D721Med (cell line): ENCODE measurements at regions not wholly inside any gene's neighbourhood (a gene's known extent, or its start where the extent isn't known, plus 50 kb on each side); places are given as distances from the start of the nearest gene placed in this dataset.

Source experiments
- DNase-seq: peaks from one replicate; pipeline ENCODE4 v3.0.0; 2011; ENCODE audit warnings: low spot score; ENCODE audit not compliant: insufficient read length
- FAIRE-seq: peaks from 2 replicates; lab custom pipeline; 2011; peaks lifted over from hg19 to GRCh38; lab: Jason Lieb, UNC
- CTCF ChIP-seq: IDR thresholded peaks from 2 replicates; pipeline ENCODE4 v1.5.1; 2012; ENCODE audit warnings: mild to moderate bottlenecking, control low read depth; ENCODE audit not compliant: insufficient read depth; ENCODE audit errors: missing control alignments

GRCh38 chr2:129765326-129765677 is 214.2 kb upstream of the RAB6C start:
- no peak for DNase-seq
- FAIRE-seq: no peak
- TF ChIP-seq CTCF: no peak

GRCh38 chr2:129765678-129766351 is 213.7 kb upstream of the RAB6C start:
- DNase-seq (no peak), FAIRE-seq (no peak)
- no peak for TF ChIP-seq CTCF

GRCh38 chr2:129766374-129766993 is 213.0 kb upstream of the RAB6C start:
- no peak for TF ChIP-seq CTCF
- no peak for DNase-seq
- no peak for FAIRE-seq

GRCh38 chr2:129767346-129768035 is 212.0 kb upstream of the RAB6C start:
- TF ChIP-seq CTCF: no peak
- DNase-seq (no peak), FAIRE-seq (no peak)

GRCh38 chr2:129768036-129768386 is 211.5 kb upstream of the RAB6C start:
- DNase-seq (no peak), FAIRE-seq (no peak)
- TF ChIP-seq CTCF: no peak

- FAIRE-seq: no peak
- no peak for TF ChIP-seq CTCF
- no peak for DNase-seq
Observed at GRCh38 chr2:129768485-129769184, 210.8 kb upstream of the RAB6C start.
